GM21619 (cell line): ENCODE measurements at regions not wholly inside any gene's neighbourhood (a gene's known extent, or its start where the extent isn't known, plus 50 kb on each side); places are given as distances from the start of the nearest gene placed in this dataset.

Source experiments
- ATAC-seq: cut with Tn5 transposase; IDR thresholded peaks from one replicate; pipeline ENCODE4 v1.9.1; 2021; ENCODE audit not compliant: unreplicated experiment

DNA sequence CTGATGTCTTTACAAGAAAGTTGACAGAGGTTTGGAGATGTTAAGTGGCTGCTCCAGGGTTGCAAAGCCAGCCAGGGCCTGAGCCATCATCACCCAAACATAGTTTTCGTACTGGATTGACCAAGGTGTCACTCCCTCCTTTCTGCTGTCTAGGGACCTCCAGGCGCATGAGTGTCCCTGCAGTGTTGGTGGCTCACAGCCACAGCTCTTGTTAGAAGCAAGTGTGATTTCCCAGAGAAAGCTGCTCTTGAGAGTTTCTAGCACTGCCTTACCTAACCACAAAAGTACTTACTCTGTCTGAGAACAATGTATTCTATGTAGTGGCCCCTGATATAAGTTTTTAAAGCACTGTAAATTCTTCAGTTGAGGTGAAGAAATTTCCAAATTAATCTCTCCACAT lies 144.1 kb downstream of the SOX2 start:
- ATAC-seq, result no peak

DNA sequence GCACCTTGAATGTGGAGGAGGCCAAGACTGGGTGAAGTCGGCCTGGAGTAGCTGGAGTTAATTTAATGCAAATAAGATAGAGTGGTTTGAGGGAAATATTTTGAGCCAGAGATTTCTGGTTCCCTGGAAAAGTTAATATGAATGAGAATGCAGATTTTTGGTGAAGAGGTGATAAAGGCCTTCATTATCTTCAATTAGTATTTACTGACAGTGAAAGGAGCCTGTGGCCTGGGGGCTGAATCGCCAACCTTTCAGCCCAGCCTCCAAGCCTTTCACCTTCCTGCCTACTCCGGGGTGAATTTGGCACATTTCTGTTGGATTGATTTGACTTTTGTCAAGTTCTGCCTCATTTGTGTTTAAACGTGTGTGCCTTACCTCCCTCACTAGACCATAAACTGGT lies 147.8 kb downstream of the SOX2 start:
- ATAC-seq, result no peak

GRCh38 chr3:181860235-181860634 lies 148.5 kb downstream of the SOX2 start:
- no peak for ATAC-seq

DNA sequence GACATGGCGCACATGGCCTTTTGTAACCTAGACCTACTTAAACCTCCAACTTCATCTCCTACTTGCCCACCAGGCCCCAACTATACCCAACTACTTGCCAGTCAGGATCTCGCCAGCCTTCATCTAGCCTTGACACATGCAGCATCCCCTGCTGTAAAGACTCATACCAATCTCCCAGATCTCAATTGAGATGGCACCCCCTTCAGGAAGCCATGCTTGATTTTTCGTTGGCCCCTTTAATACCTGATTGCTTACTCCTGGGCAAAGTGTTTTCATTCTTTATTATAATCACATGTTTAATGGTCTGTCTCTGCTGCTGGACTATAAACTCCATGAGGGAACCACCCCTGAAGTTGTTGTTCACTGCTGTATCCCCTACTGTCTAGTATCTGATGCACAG lies 150.8 kb downstream of the SOX2 start:
- no peak for ATAC-seq

DNA sequence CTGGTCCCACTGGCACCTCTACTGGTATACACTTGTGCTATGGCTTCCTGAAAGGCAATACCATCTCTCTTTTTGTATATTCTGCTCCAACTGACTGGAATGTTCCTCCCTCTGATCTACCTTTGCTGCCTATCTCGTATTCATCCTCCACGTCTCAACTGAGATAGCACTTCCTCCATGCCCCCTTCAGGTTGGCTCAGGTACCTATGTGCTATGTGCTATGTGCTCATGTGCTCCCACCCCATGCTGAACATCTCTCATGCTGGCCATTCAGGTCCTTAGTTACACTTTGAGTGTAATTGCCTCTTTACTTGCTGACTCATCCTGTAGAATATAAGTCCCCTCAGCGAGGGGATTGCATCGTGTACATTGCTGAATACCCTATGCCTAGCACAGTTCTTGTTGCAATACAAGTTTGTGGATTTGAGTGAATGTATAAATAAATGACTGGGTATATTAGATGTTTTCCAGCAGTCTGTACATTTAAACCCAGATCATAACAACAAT lies 156.9 kb downstream of the SOX2 start:
- no peak for ATAC-seq

- ATAC-seq, result no peak
These were observed 161.2 kb downstream of the SOX2 start for GRCh38 chr3:181872887-181873286.

- no peak for ATAC-seq
These were observed 168.2 kb downstream of the SOX2 start for GRCh38 chr3:181879926-181880325.

- no peak for ATAC-seq
These were observed 168.6 kb downstream of the SOX2 start for GRCh38 chr3:181880331-181880730.

DNA sequence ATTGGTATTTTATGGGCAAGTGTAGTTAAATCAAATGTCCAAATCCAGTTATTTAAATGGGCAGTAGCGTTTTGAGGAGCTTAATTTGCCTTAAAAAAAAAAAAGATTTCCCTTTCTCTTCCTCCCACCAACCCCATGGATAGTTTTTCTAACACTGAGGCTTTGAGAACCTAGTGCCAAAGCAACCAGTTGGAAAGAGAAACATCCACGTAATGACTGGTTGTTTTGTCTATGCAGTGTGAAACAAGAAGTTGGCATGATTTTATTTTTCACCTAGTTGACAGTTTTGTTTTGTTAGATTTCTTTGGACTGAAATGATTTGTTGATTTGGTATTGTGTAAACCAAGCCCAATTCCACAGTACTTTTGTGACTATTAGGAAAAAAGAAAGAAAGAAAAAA lies 170.0 kb downstream of the SOX2 start:
- no peak for ATAC-seq

DNA sequence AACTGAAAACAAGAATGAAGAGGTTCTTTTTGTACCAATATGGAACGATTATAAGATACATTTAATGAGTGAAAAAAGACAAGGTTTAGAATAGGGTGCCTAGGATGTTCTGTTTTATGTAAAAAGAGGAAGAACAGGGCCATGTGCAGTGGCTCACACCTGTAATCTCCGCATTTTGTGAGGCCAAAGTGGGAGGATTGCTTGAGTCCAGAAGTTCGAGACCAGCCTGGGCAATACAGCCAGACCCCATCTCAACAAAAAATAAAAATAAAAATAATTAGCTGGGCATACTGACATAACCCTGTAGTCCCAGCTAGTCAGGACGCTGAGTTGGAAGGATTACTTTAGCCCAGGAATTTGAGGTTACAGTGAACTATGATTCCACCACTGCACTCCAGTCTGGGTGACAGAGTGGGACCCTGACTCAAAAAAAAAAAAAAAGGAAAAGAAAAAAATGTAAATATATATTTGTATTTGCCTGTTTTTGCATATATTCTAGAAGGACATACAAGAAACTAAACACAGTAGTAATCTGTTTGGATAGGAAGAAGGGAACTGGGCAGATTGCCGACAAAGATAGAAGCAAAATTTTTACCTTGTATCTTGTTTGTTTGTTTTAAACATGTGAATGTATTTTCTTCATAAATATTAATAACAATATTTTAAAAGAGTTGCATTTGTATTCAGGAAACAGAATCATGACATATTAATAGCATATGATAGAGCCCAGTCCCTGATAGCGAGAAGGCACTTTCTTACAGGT lies 174.3 kb downstream of the SOX2 start:
- ATAC-seq, result no peak

DNA sequence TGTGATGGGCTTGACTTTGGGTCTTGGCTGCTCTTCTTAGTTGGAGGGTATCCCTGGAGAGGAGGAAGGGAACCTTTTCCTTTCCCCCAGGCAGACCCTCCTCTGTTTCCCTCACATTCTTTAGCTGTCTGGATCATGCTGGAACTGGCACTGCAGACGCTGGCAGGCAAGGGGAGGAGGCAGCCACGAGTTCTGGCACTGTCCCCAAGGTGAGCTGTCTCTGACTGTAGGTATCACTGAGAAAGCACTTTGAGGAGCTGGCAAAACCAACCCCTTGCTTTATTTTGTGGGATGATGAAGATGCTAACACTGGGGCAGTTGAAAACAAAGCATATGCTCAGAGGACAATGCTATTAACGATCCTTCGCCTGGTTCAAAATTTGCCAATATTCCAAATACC lies 175.0 kb downstream of the SOX2 start:
- no peak for ATAC-seq

GRCh38 chr3:181887685-181888084 lies 176.0 kb downstream of the SOX2 start:
- no peak for ATAC-seq

GRCh38 chr3:181888234-181888633 lies 176.5 kb downstream of the SOX2 start:
- ATAC-seq, result no peak

- no peak for ATAC-seq
These were observed 181.1 kb downstream of the SOX2 start for GRCh38 chr3:181892848-181893247.

DNA sequence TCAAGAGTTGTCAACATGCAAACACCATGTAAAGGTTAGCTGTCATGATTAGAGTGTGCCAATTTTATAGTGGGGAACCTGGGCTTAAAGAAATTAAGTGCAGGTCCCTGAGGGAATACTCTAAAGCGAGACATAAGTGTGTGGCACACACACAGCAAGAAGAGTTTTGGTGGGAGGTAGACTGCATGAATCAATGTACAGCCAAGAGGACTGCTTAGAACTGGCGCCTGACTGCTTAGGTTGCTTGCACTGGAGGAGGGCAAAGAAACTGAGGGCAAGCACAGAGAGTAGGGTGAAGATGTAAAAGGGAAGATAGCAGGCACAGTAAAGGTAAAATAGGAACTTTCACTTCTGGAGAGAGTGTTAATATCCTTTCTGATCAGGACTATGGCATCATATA lies 184.9 kb downstream of the SOX2 start:
- ATAC-seq, result no peak

DNA sequence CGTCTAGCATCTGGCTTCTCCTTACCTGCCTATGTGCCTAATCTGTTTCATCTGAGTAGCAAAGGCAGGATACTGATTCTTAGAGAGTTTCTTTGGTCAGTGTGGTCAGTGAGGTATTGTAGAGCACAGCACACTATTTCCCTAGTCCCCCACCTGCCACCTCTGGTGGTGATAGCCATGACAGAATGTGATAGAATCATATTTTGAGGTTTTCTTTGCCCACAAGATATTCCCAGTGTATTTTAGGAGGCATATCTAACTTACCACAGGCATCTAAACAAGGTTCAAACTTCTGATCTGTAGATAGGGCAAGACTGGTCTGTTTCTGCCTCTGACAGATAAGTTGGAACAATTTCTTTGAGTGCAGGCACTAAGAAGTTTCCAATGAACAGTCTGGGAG lies 188.0 kb downstream of the SOX2 start:
- no peak for ATAC-seq

GRCh38 chr3:181901626-181902025 lies 189.9 kb downstream of the SOX2 start:
- no peak for ATAC-seq

- ATAC-seq, result no peak
These were observed 194.6 kb downstream of the SOX2 start for GRCh38 chr3:181906338-181906737.

DNA sequence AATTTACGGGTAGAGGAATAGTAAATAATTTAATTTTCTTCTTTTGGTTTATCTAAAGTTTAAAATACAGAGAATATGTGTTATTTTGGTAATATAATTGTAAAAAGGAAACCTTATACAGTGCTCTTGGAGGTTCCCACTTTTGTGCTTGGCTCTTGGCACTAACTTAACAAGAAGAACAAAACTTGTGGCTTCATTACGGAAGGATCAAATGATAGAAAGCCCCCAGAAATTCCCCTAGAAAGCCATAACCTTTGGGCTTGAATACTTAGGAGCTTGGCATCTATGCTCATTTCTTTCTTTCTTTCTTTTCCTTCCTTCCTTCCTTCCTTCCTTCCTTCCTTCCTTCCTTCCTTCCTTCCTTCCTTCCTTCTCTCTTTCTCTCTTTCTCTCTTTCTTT lies 197.5 kb downstream of the SOX2 start:
- no peak for ATAC-seq

GRCh38 chr3:181912384-181912783 lies 200.7 kb downstream of the SOX2 start:
- ATAC-seq, result no peak

DNA sequence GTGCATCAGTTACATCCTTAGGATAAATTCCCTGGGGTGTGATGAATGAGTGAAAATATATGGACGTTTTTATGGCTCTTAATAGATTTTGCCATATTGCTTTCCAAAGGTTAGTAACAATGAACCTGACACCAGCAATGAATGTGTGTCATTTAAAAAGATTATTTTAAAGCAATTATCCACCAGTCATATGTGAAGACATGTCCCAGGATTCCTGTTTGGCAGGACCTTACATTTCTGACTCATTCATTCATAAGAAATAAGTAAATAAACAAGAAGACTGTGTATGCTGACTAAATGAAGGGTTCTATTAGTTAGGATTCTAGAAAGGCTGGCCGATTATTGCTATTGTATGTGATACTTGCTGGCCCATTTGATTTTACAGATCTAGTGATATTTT lies 201.5 kb downstream of the SOX2 start:
- no peak for ATAC-seq

DNA sequence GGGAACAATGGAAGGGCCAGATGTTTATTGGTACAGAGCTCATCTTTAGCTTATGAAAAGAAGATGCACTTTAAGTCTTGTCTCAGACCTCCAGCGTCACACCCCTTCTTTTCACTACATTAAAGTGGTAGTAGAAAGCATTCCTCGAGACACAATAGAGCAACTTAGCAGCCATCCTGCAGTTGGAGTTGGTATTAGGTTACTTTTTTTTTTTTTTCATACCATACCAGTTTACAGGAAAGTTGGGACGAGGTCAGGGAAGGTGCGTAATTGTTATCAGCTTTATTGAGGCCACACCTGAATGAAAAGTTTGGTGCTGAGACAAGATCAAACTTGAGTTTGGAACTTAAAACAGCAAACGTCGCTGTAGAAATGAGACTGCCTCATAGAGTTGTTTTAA lies 203.8 kb downstream of the SOX2 start:
- ATAC-seq, result no peak

GRCh38 chr3:181916013-181916412 lies 204.3 kb downstream of the SOX2 start:
- no peak for ATAC-seq
